IMR-90 (cell line): ENCODE measurements at regions not wholly inside any gene's neighbourhood (a gene's known extent, or its start where the extent isn't known, plus 50 kb on each side); places are given as distances from the start of the nearest gene placed in this dataset.

Experiments
- ATAC-seq: fragments of 200-7000 bp; cut with Tn5 transposase; 2 replicates; pipeline ENCODE4 v1.9.1; 2020; ENCODE audit warnings: low read depth, mild to moderate bottlenecking, moderate library complexity
- BruUV-seq: library from RNA; stranded (reverse); fragments of 400-500 nt; replicated peaks from 2 replicates; lab custom pipeline; 2021; lab: Mats Ljungman, UMichigan
- CTCF ChIA-PET: fragments of 300-600 bp; formaldehyde crosslinking; extraction: SDS; loops from one replicate; lab custom pipeline; 2021; ENCODE audit warnings: antibody characterized with exemption; lab: Yijun Ruan, JAX
- POLR2A ChIA-PET: fragments of 300-600 bp; sonication (Branson Sonifier 250); formaldehyde crosslinking; loops from one replicate; lab custom pipeline; 2022; ENCODE audit warnings: antibody characterized with exemption; ENCODE audit not compliant: unreplicated experiment; lab: Charles Lee
- DNase-seq: peaks from one replicate; pipeline ENCODE4 v3.0.0; 2013
- H2AFZ ChIP-seq: replicated peaks from 2 replicates; pipeline ENCODE3; 2013; ENCODE audit warnings: low read length, mild to moderate bottlenecking; ENCODE audit not compliant: poor library complexity
- H2AK5ac ChIP-seq: 2 replicates; pipeline ENCODE4 v1.6.1; 2013; ENCODE audit warnings: low read depth, low read length, inconsistent platforms
- H2AK9ac ChIP-seq: replicated peaks from 2 replicates; pipeline ENCODE3; 2013; ENCODE audit warnings: mild to moderate bottlenecking, low read depth, low read length, moderate library complexity; ENCODE audit not compliant: poor library complexity
- H2BK120ac ChIP-seq: 2 replicates; pipeline ENCODE4 v1.6.1; 2013; ENCODE audit warnings: low read depth, low read length, inconsistent platforms
- H2BK15ac ChIP-seq: 3 replicates; pipeline ENCODE4 v1.6.1; 2013; ENCODE audit warnings: low read depth, low read length, inconsistent platforms
- H2BK20ac ChIP-seq: 2 replicates; pipeline ENCODE4 v1.6.1; 2013; ENCODE audit warnings: low read depth, mild to moderate bottlenecking, inconsistent platforms, low read length, moderate library complexity
- H2BK5ac ChIP-seq: 2 replicates; pipeline ENCODE4 v1.6.1; 2013; ENCODE audit warnings: mild to moderate bottlenecking, low read depth, low read length, inconsistent platforms; ENCODE audit not compliant: poor library complexity, severe bottlenecking
- H3K14ac ChIP-seq: replicated peaks from 2 replicates; pipeline ENCODE4 v1.6.1; 2013; ENCODE audit warnings: low read depth, low read length, inconsistent platforms
- H3K18ac ChIP-seq: 2 replicates; pipeline ENCODE4 v1.6.1; 2013; ENCODE audit warnings: low read depth, low read length, control low read depth
- H3K23ac ChIP-seq: 2 replicates; pipeline ENCODE4 v1.6.1; 2013; ENCODE audit warnings: low read depth, low read length, inconsistent platforms
- H3K27ac ChIP-seq: 2 replicates; pipeline ENCODE4 v1.5.1; 2013; ENCODE audit warnings: mild to moderate bottlenecking, control low read depth, low read length; ENCODE audit not compliant: insufficient read depth
- H3K27me3 ChIP-seq: 2 replicates; pipeline ENCODE4 v1.6.1; 2013; ENCODE audit warnings: low read length; ENCODE audit not compliant: control insufficient read depth, insufficient read depth
- H3K36me3 ChIP-seq: 2 replicates; pipeline ENCODE4 v1.6.1; 2013; ENCODE audit warnings: low read length, mixed read lengths; ENCODE audit not compliant: control insufficient read depth, insufficient read depth
- H3K4ac ChIP-seq: 2 replicates; pipeline ENCODE4 v1.6.1; 2013; ENCODE audit warnings: low read depth, low read length, inconsistent platforms
- H3K4me1 ChIP-seq: 2 replicates; pipeline ENCODE4 v1.6.1; 2013; ENCODE audit warnings: low read length, mixed read lengths; ENCODE audit not compliant: control insufficient read depth, insufficient read depth
- H3K4me2 ChIP-seq: 2 replicates; pipeline ENCODE4 v1.6.1; 2013; ENCODE audit warnings: low read depth, mild to moderate bottlenecking, control low read depth, low read length, moderate library complexity
- H3K4me3 ChIP-seq: 2 replicates; pipeline ENCODE4 v1.5.1; 2013; ENCODE audit warnings: low read depth, mild to moderate bottlenecking, control low read depth, low read length, moderate library complexity; ENCODE audit not compliant: insufficient read depth
- H3K56ac ChIP-seq: 2 replicates; pipeline ENCODE4 v1.6.1; 2013; ENCODE audit warnings: low read length, inconsistent platforms; ENCODE audit not compliant: insufficient read depth; ENCODE audit errors: extremely low read depth
- H3K79me1 ChIP-seq, 2 experiments: 2 replicates each; pipeline ENCODE4 v1.6.1; 2013; ENCODE audit warnings: low read length in 2 of 2, inconsistent platforms in 1 of 2, low read depth in 1 of 2
- H3K9ac ChIP-seq: 2 replicates; pipeline ENCODE4 v1.6.1; 2013; ENCODE audit warnings: low read depth, low read length, control low read depth
- H3K9me1 ChIP-seq: 2 replicates; pipeline ENCODE4 v1.6.1; 2013; ENCODE audit warnings: low read length, inconsistent platforms; ENCODE audit not compliant: insufficient read depth
- H3K9me3 ChIP-seq: 2 replicates; pipeline ENCODE4 v1.6.1; 2013; ENCODE audit warnings: low read length; ENCODE audit not compliant: control insufficient read depth, insufficient read depth
- H4K20me1 ChIP-seq: 2 replicates; pipeline ENCODE4 v1.6.1; 2013; ENCODE audit warnings: low read length, inconsistent platforms; ENCODE audit not compliant: insufficient read depth
- H4K5ac ChIP-seq: 2 replicates; pipeline ENCODE4 v1.6.1; 2013; ENCODE audit warnings: mild to moderate bottlenecking, low read depth, low read length, control low read depth
- H4K8ac ChIP-seq, 2 experiments: 2 replicates each; pipeline ENCODE4 v1.6.1; 2013; ENCODE audit warnings: low read depth in 2 of 2, low read length in 2 of 2, control low read depth in 1 of 2, inconsistent platforms in 1 of 2
- H4K91ac ChIP-seq: 2 replicates; pipeline ENCODE4 v1.6.1; 2013; ENCODE audit warnings: low read depth, low read length, inconsistent platforms; ENCODE audit not compliant: insufficient read depth
- CHD1 ChIP-seq: IDR thresholded peaks from 2 replicates; pipeline ENCODE4 v1.6.1; 2012; ENCODE audit warnings: low read depth, low read length, improper control_type of control experiment
- ELK1 ChIP-seq: fragments of 150-350 bp; IDR thresholded peaks from 2 replicates; pipeline ENCODE4 v1.6.1; 2016; ENCODE audit warnings: low read depth, mild to moderate bottlenecking, low read length, moderate library complexity, borderline replicate concordance
- FOS ChIP-seq: fragments of 150-350 bp; IDR thresholded peaks from 2 replicates; pipeline ENCODE4 v1.6.1; 2016; ENCODE audit warnings: low read depth, low read length
- MAZ ChIP-seq: IDR thresholded peaks from 2 replicates; pipeline ENCODE4 v1.6.1; 2012; ENCODE audit warnings: low read depth, mild to moderate bottlenecking, low read length, improper control_type of control experiment, moderate library complexity, borderline replicate concordance
- NFE2L2 ChIP-seq: fragments of 150-350 bp; IDR thresholded peaks from 2 replicates; pipeline ENCODE4 v1.6.1; 2016; ENCODE audit warnings: low read depth, mild to moderate bottlenecking, low read length
- RAD21 ChIP-seq: IDR thresholded peaks from 2 replicates; pipeline ENCODE4 v1.6.1; 2012; ENCODE audit warnings: low read length, improper control_type of control experiment
- RCOR1 ChIP-seq: IDR thresholded peaks from 2 replicates; pipeline ENCODE4 v1.6.1; 2012; ENCODE audit warnings: mild to moderate bottlenecking, low read length, improper control_type of control experiment; ENCODE audit not compliant: insufficient replicate concordance
- RFX5 ChIP-seq: IDR thresholded peaks from 2 replicates; pipeline ENCODE4 v1.8.0; 2012; ENCODE audit warnings: low read depth, mild to moderate bottlenecking, low read length, moderate library complexity
- SMC3 ChIP-seq: fragments of 150-350 bp; IDR thresholded peaks from 2 replicates; pipeline ENCODE4 v1.6.1; 2016; ENCODE audit warnings: low read depth, mild to moderate bottlenecking, antibody characterized with exemption, low read length, moderate library complexity
- WGBS, 2 experiments: methylation state at CpG; one replicate each; pipeline versions ENCODE4 v1.1.5 to v1.1.7; 2013; ENCODE audit warnings: missing lambda C conversion rate in 2 of 2; ENCODE audit not compliant: insufficient read length in 1 of 2; ENCODE audit errors: extremely low coverage in 2 of 2; 5-methylcytosine and 5-hydroxymethylcytosine counted together
- dilution Hi-C: fragments of 300-500 bp; cut with HindIII; formaldehyde crosslinking; loops from one replicate; pipeline ENCODE4 v1.14.3; 2018; ENCODE audit warnings: low sequenced_read_pairs; ENCODE audit not compliant: unreplicated experiment
- in situ Hi-C: fragments of 300-500 bp; cut with MboI; formaldehyde crosslinking; loops from 3 replicates; pipeline ENCODE4 v1.14.3; 2019; ENCODE audit warnings: low sequenced_read_pairs, inconsistent platforms, mixed read lengths
- intact Hi-C: fragments of 100-400 bp; cut with micrococcal nuclease; formaldehyde crosslinking; loops from 2 replicates; pipeline ENCODE4 v1.10.0; 2022

GRCh38 chr6:44778513-44778912, 391.0 kb downstream of the CDC5L start:
- ChIA-PET CTCF (no interaction called here), POLR2A (no interaction called here)
- no peak overlapping the region for H3K4me2 ChIP-seq
- H3K23ac ChIP-seq: no peak overlapping the region
- no peaks in the 10 kb centered on the region for H4K20me1 ChIP-seq
- H3K9me1 ChIP-seq: no peaks in the 10 kb centered on the region
- H2AFZ ChIP-seq: no peak overlapping the region
- no peak overlapping the region for H3K27ac ChIP-seq
- no peak overlapping the region for H4K5ac ChIP-seq
- no peaks in the 10 kb centered on the region for H3K36me3 ChIP-seq
- no peak overlapping the region for H2BK20ac ChIP-seq
- no peak overlapping the region for H2AK9ac ChIP-seq
- no peak overlapping the region for H2BK15ac ChIP-seq
- no peak overlapping the region for H3K14ac ChIP-seq
- no peak overlapping the region for H2AK5ac ChIP-seq
- DNase-seq (no peak), ATAC-seq (no peak)
- H3K4me1 ChIP-seq: no peaks in the 10 kb centered on the region
- no CpG with 5 or more reads among the region's 1 CpG for WGBS, 2 experiments
- no peak overlapping the region for H4K91ac ChIP-seq
- no peak overlapping the region for H2BK120ac ChIP-seq
- no peak overlapping the region for H2BK5ac ChIP-seq
- H3K4me3 ChIP-seq: no peak overlapping the region
- H3K18ac ChIP-seq: no peak overlapping the region
- H3K27me3 ChIP-seq: peaks cover 33% of the 10 kb centered on the region
- dilution Hi-C loops: no loop called here
- no peak overlapping the region for H3K4ac ChIP-seq
- no peak overlapping the region for H4K8ac ChIP-seq
- no peak for TF ChIP-seq FOS
- TF ChIP-seq NFE2L2: no peak
- no peak for TF ChIP-seq ELK1
- TF ChIP-seq SMC3: no peak
- TF ChIP-seq RCOR1: no peak
- no peak for TF ChIP-seq RFX5
- no peak for TF ChIP-seq MAZ
- no peak for TF ChIP-seq RAD21
- TF ChIP-seq CHD1: no peak
- no peak overlapping the region for H3K9ac ChIP-seq
- in situ Hi-C loops: no loop called here
- no peak overlapping the region for H3K56ac ChIP-seq
- no TSS peak for BruUV-seq
- H3K9me3 ChIP-seq: no peaks in the 10 kb centered on the region
- intact Hi-C loops: no loop called here
- no peaks in the 10 kb centered on the region for H3K79me1 ChIP-seq
